MCF 10A (cell line): ENCODE measurements at regions not wholly inside any gene's neighbourhood (a gene's known extent, or its start where the extent isn't known, plus 50 kb on each side); places are given as distances from the start of the nearest gene placed in this dataset.
"Not testable (repeated sequence)": the region's sequence is repeated elsewhere in the genome, so short reads cannot be mapped to it uniquely, and the experiment has no call there.

Experiments
- BruUV-seq: library from RNA; stranded (reverse); fragments of 400-500 nt; replicated peaks from 2 replicates; lab custom pipeline; 2021; lab: Mats Ljungman, UMichigan
- CTCF ChIA-PET: fragments of 300-600 bp; sonication (Branson Sonifier 250); formaldehyde crosslinking; extraction: SDS; loops from one replicate; lab custom pipeline; 2021; ENCODE audit warnings: antibody characterized with exemption, inconsistent platforms; lab: Yijun Ruan, JAX
- POLR2A ChIA-PET: fragments of 300-600, 350-650 bp; sonication (Branson Sonifier 250); formaldehyde crosslinking; extraction: SDS; loops from one replicate; lab custom pipeline; 2020; ENCODE audit warnings: antibody characterized with exemption, inconsistent platforms; lab: Yijun Ruan, JAX
- DNase-seq: peaks from one replicate; pipeline ENCODE4 v3.0.0-alpha.2; 2018; ENCODE audit not compliant: unreplicated experiment
- H3K27ac Mint-ChIP-seq: one replicate; pipeline ENCODE4 v1.8.0; 2022; ENCODE audit warnings: mild to moderate bottlenecking, low read depth, mixed read lengths; ENCODE audit not compliant: unreplicated experiment
- H3K27me3 Mint-ChIP-seq: one replicate; pipeline ENCODE4 v1.8.0; 2022; ENCODE audit warnings: mixed read lengths; ENCODE audit not compliant: insufficient read depth, unreplicated experiment
- H3K36me3 Mint-ChIP-seq: one replicate; pipeline ENCODE4 v1.8.0; 2022; ENCODE audit warnings: mild to moderate bottlenecking, moderate library complexity, mixed read lengths; ENCODE audit not compliant: insufficient read depth, unreplicated experiment
- H3K4me1 Mint-ChIP-seq: one replicate; pipeline ENCODE4 v1.8.0; 2022; ENCODE audit warnings: mixed read lengths; ENCODE audit not compliant: insufficient read depth, unreplicated experiment
- H3K4me3 Mint-ChIP-seq: one replicate; pipeline ENCODE4 v1.8.0; 2022; ENCODE audit warnings: mild to moderate bottlenecking, moderate library complexity, mixed read lengths; ENCODE audit not compliant: unreplicated experiment
- H3K9me3 Mint-ChIP-seq: one replicate; pipeline ENCODE4 v1.8.0; 2022; ENCODE audit warnings: mixed read lengths; ENCODE audit not compliant: unreplicated experiment
- intact Hi-C: fragments of 100-400 bp; cut with micrococcal nuclease; formaldehyde crosslinking; loops from 2 replicates; pipeline ENCODE4 v1.14.1; 2022
- TF ChIP-seq, protein P1 (sequence below): fragments of 200-600 bp; IDR thresholded peaks from one replicate; pipeline ENCODE4 v1.8.0; 2022; ENCODE audit warnings: antibody characterized with exemption, mild to moderate bottlenecking; ENCODE audit not compliant: unreplicated experiment

DNA sequence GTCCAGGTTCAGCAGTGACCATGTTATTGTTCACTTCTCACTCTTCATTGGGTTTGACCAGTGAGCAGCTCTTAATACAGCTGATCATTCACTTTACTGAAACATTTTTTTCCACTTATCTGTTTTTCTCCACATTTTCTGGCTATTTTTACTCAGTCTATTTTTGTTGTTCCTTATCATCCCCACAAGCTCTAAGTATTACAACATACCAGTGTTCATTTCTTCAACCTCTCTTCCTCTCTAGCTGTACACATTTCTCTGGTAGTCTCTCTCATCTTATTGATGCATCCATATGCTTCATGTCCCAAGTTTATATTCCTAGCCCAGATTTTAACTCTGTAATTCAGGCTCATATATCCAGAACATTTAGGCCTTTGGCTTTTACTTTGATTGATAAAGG is 119.4 kb upstream of the FOLH1 start:
- BruUV-seq, DNase-seq, H3K4me1 Mint-ChIP-seq, H3K27me3 Mint-ChIP-seq, POLR2A ChIA-PET, intact Hi-C loops, H3K9me3 Mint-ChIP-seq, H3K36me3 Mint-ChIP-seq, CTCF ChIA-PET, H3K27ac Mint-ChIP-seq, H3K4me3 Mint-ChIP-seq: not testable (repeated sequence)

DNA sequence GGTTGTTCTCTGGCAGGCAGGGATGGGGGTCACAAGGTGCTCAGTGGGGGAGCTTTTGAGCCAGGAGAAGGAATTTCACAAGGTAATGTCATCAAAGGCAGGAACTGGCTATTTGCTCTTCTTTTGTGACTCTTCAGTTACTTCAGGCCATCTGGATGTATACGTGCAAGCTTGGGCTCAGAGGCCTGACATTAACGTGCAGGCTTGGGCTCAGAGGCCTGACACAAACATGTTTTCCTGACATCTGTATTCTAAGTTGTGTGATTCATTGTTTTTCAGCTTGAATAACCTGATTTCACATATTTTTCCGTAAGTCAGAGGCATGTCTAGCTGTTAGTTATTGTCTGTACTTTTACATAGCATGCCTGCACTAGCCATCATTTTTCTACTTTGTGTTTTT is 118.2 kb upstream of the FOLH1 start:
- H3K27ac Mint-ChIP-seq, intact Hi-C loops, POLR2A ChIA-PET, DNase-seq, H3K9me3 Mint-ChIP-seq, H3K27me3 Mint-ChIP-seq, H3K4me1 Mint-ChIP-seq, BruUV-seq, H3K36me3 Mint-ChIP-seq, H3K4me3 Mint-ChIP-seq: not testable (repeated sequence)
- CTCF ChIA-PET = interaction anchor here (0.6 kb wide), 1 partner anchor 1149 kb away, joined by 4 read pairs; no protein-coding TSS in a partner anchor

DNA sequence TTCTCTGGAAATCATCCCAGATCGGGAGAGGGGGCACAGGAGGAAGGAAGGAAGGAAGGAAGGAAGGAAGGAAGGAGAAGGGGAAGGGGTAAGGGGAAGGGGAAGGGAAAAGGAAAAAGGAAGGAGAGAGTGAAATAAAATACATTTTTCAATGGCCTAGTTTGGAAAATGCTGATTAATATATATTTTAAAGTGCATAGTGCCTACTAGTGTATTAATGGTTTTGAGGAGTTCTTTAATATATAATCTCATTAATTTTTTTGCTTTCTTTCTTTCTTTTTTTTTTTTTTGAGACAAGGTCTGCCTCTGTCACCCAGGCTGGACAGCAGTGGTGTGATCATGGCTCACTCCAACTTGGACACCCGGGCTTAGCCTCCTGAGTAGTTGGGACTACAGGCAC is 107.8 kb upstream of the FOLH1 start:
- Mint-ChIP-seq H3K36me3 (no peaks in the 10 kb centered on the region), H3K27ac (no peak overlapping the region), H3K4me1 (no peaks in the 10 kb centered on the region), H3K4me3 (no peak overlapping the region), H3K9me3 (peaks cover 7% of the 10 kb centered on the region), H3K27me3 (no peaks in the 10 kb centered on the region)
- intact Hi-C loops = no loop called here
- CTCF ChIA-PET = no interaction called here
- TF ChIP-seq, protein P1, sequence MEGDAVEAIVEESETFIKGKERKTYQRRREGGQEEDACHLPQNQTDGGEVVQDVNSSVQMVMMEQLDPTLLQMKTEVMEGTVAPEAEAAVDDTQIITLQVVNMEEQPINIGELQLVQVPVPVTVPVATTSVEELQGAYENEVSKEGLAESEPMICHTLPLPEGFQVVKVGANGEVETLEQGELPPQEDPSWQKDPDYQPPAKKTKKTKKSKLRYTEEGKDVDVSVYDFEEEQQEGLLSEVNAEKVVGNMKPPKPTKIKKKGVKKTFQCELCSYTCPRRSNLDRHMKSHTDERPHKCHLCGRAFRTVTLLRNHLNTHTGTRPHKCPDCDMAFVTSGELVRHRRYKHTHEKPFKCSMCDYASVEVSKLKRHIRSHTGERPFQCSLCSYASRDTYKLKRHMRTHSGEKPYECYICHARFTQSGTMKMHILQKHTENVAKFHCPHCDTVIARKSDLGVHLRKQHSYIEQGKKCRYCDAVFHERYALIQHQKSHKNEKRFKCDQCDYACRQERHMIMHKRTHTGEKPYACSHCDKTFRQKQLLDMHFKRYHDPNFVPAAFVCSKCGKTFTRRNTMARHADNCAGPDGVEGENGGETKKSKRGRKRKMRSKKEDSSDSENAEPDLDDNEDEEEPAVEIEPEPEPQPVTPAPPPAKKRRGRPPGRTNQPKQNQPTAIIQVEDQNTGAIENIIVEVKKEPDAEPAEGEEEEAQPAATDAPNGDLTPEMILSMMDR = no peak
- POLR2A ChIA-PET = no interaction called here
- DNase-seq = no peak
- no TSS peak for BruUV-seq

DNA sequence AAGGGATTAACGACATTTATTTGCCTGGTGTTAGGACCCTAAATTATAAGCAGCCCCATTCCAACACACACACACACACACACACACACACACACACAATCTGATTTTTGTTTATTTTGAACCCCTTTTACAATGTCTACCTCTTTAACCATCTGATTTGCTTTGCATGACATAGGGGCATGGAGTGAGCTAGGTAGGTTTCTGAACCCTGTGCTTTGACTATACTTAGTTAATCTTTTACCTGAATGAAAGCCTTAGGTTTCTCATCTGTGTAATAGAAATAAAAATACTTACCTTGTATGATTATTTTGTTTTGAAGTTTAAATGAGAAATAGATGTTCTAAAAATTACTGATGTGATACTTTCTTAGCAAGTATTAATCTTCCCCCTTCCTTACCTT is 94.7 kb upstream of the FOLH1 start:
- H3K4me3 Mint-ChIP-seq = no peak overlapping the region
- intact Hi-C loops = loop anchor here (10.0 kb wide), 1 partner anchor 222 kb away; no protein-coding TSS in a partner anchor
- H3K36me3 Mint-ChIP-seq = peaks cover 6% of the 10 kb centered on the region
- TF ChIP-seq, protein P1 = no peak
- no peak overlapping the region for H3K27ac Mint-ChIP-seq
- H3K9me3 Mint-ChIP-seq = no peaks in the 10 kb centered on the region
- CTCF ChIA-PET = no interaction called here
- BruUV-seq = no TSS peak
- no peak for DNase-seq
- POLR2A ChIA-PET = interaction anchor here (0.6 kb wide), 1 partner anchor 1015 kb away, joined by 3 read pairs; no protein-coding TSS in a partner anchor
- H3K27me3 Mint-ChIP-seq = peaks cover 1% of the 10 kb centered on the region
- no peaks in the 10 kb centered on the region for H3K4me1 Mint-ChIP-seq

DNA sequence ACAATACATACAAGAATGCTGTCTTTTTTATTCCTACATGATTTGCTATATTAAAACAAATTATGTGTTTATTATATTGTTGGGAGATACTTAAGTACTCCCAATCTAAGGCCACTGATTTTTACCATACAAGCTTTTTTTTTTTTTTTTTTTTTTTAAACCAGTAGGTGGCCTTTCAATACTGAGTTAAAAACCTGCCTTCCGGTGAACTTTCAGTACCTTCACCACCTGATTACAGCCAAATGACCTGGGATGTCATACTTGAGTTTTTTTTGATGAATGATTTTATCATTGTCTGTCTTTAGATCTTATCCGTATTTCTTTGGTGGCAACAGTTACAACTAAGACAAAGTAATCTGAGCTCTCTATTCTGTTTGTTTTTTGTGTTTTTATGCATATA is 94.0 kb upstream of the FOLH1 start:
- Mint-ChIP-seq H3K4me3 (no peak overlapping the region), H3K36me3 (peaks cover 6% of the 10 kb centered on the region), H3K4me1 (no peaks in the 10 kb centered on the region), H3K27me3 (peaks cover 9% of the 10 kb centered on the region), H3K9me3 (peaks cover 7% of the 10 kb centered on the region), H3K27ac (no peak overlapping the region)
- TF ChIP-seq, protein P1 = no peak
- intact Hi-C loops = loop anchor here (10.0 kb wide), 1 partner anchor 222 kb away; no protein-coding TSS in a partner anchor
- ChIA-PET POLR2A (no interaction called here), CTCF (no interaction called here)
- no TSS peak for BruUV-seq
- peak; percentile 0 for DNase-seq

DNA sequence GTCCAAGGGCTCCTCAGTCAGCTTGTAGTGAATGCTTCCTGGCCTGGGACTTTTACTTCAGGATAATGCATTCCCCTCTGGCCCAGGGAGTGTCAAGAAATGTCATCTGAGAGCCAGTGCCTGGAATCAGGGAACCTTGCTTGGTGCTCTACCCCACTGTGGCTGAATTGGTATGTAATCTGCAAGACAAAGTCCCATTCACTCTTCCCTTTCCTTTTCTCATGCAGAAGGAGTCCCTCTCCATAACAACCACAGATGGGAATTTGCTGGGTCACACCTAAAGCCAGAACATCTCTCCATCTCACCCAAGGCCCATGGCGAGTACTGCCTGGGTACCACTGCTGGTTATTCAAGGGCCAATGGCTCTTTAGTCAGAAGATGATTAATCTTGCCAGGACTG is 89.6 kb upstream of the FOLH1 start:
- DNase-seq, H3K4me1 Mint-ChIP-seq, H3K36me3 Mint-ChIP-seq, POLR2A ChIA-PET, H3K4me3 Mint-ChIP-seq, H3K27ac Mint-ChIP-seq, CTCF ChIA-PET, intact Hi-C loops, H3K9me3 Mint-ChIP-seq, BruUV-seq: not testable (repeated sequence)
- peaks cover 14% of the 10 kb centered on the region for H3K27me3 Mint-ChIP-seq

DNA sequence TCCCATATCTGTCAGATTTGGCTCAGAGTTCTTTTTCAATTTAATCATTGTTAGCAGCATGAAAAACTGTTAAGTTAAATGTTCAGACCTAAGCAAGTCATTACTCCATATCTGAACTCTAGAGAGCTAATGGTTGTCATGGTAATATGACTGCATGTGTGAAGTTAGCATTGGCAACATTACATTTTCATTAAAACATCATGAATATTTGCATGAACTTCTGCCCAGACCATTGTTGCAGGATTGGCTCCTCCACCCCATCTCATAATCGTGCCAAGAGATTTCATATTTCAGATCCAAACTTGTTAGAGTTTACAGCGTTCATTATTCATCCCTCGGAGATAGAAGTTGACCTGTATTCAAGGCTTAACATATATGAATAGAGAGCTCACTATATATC is 75.5 kb upstream of the FOLH1 start:
- POLR2A ChIA-PET, H3K27ac Mint-ChIP-seq, H3K9me3 Mint-ChIP-seq, H3K4me3 Mint-ChIP-seq, intact Hi-C loops, H3K36me3 Mint-ChIP-seq, H3K27me3 Mint-ChIP-seq, BruUV-seq, DNase-seq, H3K4me1 Mint-ChIP-seq, CTCF ChIA-PET: not testable (repeated sequence)
